NCI-H2107 (cell line): ENCODE measurements at regions not wholly inside any gene's neighbourhood (a gene's known extent, or its start where the extent isn't known, plus 50 kb on each side); places are given as distances from the start of the nearest gene placed in this dataset.

Experiments
- DNase-seq: peaks from one replicate; lab custom pipeline; 2025; lab: John Stamatoyannopoulos, UW

DNA sequence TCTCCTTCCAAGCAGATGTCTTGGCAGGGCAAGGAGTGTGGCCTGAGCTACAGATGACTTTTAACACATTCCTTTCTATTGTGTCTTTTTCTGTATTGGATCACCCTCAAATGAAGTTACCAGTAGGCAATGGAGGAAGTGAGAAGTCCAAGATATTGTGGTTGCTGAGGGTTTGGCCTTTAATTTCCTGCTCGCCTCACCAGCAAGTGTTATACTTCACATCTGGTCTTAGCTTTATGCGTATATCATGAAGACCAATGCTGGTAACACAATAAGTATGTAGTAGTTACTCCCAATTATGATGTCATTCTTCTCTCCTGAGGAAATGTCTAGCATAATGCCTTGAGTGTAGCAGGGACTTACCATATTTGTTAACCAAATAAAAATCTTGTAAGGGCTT lies 179.9 kb downstream of the ZIC1 start:
- no peak for DNase-seq

DNA sequence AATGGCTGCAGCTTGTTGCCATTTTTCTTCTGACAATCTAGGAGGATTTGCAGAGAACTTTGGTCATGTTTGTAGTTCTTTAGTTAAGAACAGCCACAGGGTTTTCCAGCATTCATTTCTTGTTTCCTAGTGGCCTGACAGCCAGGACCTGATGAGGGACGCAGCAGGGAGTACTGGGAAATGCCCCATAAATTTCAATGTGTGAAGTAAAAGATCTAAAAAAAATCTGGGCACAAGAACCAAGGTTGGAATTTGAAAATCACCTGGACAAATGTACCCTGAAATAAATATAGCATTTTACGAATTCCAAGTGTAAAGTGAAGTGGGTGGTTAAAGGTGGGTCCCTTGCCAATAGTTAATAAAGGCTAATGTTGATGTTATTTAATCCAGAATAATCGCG lies 195.0 kb downstream of the ZIC1 start:
- no peak for DNase-seq

DNA sequence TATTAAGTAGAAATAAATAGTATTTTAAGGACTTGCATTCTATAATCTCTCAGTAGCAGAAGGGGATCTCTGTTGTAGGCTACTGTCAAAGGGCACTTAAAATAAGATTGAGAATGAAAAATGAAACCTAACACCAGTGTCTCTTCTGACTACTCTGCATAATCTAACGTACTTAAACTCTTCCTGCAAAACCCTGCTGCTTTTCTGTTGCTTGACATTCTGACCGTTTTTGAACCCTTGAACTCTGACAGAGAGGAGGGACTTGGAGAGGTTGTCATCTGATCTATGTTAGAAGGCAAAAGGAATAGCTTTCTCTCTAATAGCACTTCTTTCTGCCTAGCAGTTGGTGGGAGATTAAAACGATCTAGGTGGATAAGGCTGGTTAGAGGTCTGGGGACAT lies 204.6 kb downstream of the ZIC1 start:
- no peak for DNase-seq

DNA sequence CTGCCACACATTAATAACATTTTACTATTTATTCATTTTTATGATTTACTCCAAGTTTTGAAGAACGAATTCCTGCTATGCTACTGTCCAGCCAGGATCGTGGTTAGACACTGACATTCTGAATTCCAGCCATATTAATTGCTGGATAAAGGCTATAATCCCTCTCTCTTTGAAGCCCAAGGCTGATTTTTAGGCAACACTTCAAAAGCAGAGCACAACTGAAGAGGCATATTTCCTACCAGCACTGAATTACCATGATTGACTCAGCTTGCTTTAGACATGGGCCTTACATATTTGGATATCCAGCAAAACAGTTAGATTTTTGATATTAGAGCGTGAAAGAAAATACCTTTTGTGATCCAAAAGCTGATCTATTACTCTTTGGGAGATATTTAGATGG lies 205.0 kb downstream of the ZIC1 start:
- no peak for DNase-seq

DNA sequence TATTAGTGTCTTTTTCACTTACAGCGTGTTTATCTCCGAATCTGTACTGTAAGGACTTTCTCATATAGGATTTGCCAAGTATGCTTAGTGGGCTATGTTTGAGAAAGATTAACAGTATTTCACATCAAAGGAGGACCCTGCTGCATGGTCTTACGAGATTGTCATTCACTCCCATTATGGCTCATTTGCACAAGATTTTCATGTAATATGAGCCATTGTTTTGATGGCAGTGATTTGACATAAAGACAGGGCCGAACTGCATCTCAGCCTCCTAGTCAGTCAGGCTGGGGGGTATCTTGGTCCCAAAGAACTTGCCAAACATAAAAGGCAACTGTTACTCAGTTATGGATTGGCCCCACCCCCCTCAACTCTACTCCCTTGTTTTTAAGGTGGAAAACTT lies 205.9 kb downstream of the ZIC1 start:
- no peak for DNase-seq

DNA sequence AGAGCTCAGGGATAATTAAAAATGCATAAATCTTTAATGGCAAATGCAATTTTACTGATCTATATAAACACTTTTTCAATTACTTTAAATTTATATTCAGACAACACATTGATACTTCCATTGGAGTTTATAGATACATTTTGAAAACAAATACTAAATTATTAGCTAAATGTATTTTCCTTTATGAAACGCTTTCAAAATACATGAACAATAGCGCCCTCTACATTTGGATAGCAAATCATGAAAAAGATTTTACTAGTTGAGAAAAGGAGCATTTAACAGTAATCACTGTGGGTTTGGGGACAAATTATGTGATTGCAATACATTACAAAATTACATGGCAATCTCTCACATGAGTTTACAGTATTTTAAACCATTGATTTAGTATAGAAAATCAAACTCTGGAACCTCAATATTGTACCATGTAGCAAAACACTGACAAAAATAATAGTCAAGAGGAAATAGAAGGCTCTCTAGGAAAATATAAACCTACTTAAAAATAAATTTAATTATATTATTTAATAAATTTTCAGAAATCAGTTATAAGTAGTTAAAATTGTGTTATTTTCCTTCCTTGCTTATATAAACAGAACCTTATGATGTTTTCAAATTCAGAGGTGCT lies 207.9 kb downstream of the ZIC1 start:
- DNase-seq, result no peak

DNA sequence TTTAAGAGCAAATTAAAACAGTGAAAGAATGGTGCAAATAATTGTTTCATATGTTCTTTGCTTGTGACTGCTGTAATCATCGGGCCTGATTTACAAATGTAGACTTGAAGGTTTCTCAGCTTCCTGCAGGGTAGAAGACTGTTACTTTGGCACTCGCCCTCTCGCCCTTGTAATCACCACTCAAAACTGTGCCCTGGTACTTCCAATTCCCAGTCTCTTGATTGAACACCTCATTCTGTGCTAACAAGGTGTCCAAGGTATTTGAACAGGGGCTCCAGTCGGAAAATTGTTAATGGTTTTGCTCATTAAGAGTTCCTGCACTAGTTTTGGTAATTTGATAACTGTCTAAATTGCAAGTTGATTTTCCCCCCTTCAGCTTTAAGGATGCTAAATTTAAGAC lies 209.5 kb downstream of the ZIC1 start:
- no peak for DNase-seq

DNA sequence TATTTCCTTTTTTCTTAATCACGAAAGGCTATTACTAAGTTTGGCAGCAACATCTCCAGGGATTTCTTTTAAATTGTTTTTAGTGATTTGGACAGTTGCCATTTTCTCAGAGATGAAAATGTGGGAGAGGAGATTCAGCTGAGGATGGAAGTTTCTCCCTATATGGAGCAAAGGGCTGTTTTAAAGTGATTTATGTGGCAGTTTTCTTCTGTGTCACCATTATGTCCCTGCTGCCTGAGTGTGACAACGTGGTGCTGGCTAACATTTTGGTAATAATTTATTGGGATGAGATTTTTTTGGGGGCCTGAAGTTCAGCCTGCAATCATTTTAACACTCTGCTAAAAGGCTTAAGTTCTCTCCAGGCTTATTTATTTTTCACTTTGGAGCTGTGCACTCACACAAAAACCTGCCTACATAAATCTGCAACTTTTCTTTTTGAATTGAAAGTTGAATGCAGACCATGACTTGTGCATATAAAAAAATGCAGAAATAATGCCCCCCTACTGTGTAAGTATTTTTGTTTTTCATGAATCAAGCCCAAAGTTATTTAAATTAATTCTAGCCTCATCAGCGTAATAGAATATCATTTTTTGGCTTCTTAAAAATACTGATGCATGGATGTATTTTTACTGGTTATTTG lies 210.9 kb downstream of the ZIC1 start:
- no peak for DNase-seq

DNA sequence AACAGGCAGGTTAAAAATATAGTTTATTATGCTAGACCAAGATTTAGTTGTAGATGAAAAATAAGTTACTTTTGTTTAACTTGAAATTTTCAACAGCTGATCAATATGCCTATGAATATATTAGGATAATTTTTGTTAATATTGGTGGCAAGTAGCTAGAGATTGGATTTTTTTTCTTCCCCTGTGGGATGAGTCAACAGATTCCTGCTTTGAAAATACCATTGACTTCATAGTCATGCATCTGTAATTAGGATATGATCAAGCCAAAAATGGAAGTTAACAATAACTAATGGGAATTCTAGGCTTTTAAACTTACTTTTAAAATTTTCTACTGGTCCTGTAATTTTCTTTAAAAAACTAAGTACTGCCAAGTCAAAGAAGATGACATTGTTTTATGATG lies 211.7 kb downstream of the ZIC1 start:
- no peak for DNase-seq

DNA sequence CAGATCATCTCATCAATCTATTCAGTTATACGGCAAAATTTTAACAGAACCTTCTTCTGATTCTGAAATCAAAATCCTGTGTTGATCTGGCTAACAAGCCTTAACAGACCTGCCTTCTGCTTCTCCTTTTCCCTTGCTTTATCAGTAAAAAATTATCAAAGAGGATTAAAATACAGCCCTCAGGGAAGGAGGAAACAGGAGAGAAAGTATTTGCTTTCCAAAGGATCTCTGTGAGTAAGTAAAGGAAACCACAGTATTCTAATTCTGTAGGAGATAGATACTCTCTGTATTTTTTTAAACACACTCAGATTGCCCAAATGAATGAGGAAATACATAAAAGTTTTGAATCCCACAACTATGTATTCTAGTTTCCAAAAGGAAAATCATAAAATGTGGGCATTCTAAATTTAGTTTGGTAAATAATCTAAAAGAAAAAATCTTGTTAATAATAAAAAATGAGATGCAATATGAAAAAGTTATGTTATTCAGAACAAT lies 221.8 kb downstream of the ZIC1 start:
- DNase-seq, result no peak

DNA sequence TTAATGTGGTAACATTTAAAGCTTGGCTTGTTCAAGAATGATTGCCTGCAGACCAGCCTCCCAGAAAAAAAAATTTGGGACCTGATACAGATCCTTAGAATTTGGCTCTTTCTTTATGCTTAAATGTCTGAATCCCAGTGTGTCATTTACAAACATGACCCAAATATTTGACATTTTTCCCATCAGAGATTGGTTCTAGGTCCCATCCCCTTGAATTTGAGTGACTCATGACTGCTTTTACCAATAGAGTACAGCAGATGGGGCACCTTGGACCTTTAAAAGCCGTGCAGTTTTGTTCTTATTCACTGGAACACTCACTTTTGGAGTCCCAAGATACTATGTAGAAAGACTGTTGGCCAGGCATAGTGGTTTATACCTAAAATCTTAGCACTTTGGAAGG lies 231.6 kb downstream of the ZIC1 start:
- no peak for DNase-seq

DNA sequence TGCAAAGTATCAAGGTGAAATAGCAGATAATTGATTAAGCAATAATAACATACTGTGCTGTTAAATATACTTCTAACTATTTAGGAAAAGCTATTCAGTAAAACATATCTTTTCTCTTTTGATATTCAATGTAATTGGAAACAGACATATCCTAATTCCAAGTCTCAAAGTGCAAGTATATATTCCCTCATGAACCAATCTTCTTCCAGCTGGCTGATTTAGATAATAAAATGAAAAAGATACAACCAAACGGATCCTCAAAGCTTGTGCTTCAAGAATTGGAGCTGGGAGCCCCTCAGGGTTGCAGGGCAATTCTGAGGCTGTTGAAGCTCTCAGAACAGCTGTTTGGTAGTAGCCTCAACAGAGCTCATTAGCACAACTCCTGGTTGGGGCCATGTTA lies 236.6 kb downstream of the ZIC1 start:
- DNase-seq, result no peak

DNA sequence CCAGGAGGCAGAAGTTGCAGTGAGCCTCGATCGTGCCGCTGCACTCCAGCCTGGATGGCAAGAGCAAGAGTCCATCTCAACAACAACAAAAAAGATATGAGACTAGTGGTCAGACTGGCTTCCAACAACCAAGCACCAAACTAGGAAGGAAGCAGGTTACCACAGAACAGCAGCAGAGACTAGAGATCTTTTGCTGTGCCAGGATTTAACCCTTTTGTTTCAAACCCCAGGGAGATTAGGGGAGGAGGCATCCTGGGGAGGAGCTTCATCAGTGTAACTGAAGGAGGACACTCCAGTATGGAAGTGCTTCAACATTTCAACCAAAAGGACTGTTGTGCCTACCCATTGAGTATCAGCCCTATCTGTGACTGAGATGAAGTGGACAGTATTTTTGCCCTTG lies 240.3 kb downstream of the ZIC1 start:
- DNase-seq, result no peak

DNA sequence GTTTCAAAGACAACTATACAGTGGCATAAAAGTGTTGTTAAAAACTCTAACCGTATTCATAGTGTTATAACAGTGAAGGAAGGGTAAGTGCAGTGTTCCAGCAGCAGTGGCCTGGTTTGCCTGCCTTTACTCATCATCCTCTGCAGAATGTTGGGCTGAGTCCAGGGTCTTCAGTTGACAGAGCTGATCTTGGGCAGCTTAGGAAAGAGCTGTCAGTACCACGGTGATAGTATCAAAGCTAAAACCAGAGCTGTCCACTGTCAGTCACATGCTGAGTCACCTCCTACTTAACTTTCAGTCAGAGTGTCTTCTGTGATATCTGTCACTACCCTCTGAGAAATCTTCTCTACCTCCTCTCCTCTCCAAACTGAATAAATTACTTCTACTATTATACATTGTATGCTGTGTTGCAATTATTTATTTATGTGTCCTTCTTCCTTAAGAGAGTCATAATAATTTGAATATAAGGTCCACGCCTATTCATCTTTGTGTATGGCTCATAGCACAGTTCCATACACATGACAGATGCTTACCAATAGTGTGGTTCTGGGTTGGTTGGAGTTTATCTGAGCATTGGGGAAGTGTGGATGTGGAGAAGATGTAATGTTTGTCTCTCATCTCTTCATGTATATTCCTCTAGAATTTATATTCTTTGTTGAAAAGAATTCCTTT lies 242.1 kb downstream of the ZIC1 start:
- DNase-seq, result no peak

DNA sequence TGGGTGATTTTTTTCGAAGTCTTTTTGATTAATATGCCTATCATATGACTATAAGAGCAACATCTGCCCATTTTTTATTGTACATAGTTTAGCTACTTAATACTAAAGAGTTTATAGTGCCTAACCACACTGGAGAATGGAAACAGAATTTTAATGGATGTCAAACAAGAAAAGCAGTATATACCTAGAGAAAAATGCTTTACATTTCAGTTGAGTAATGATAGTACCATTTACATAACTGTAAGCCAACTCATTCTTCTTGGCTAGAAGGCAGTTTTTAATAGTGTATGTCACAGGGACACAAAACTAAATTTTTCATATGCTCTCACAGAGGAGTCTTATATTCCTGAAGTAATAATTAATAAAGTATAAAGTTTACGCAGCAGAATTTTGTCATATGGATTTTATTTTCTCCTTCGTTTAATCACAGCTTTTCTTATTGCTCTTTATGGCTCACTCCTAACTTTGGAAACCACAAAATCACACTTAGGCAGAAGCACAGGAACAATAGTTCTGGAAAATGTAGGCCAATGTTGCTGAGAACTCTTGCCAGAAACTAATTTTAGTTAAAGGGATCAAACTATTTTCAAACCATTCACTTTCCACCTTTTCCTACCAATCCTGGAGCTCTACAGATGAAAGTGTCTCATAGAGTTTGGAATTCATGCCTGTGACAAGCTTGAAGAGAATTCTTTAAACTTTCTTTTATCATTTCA lies 243.6 kb downstream of the ZIC1 start:
- DNase-seq, result no peak

DNA sequence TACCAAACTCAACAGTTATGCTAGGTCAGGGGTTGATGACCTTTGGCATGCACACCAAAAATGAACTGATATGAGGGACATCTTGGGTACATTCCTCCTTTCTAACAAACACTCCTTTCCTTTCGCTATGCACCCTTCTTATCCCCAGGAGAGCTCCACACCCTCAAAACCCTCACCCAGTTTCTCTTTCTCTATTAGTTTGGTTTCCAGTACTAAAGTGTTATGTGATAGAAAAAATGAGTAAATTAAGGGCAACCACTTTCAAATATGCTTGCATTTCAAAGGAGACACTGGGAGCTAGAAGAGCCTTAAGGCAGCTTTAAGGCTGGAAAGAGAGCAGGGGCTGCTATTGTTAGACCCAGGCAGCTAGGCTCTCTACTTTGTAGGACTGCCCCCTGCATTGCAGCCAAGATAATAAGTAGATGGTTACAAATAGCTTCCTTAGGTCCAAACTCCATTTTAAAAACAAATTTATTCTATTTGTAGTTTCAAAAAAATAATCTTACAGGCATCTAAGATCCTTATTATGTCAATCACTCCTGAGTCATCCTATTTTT lies 244.3 kb downstream of the ZIC1 start:
- DNase-seq, result no peak

DNA sequence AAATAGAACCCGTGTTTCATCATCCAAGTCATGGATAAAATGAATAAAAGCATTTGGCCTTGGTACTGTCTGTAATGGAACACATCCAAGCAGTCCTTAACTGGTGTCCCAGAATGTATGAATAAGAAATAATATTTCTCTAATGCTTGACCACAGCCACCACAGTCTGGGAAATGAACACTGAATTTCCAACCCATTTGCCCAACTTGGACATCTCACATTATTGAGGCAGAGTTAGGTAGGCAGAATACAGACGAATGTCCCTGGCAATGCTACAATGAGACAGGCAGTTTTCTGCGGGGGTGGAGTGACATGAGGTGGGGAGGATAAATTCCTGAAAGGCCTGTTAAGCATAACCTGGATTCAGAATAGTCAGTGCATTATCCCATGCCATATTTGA lies 245.7 kb downstream of the ZIC1 start:
- DNase-seq, result no peak

DNA sequence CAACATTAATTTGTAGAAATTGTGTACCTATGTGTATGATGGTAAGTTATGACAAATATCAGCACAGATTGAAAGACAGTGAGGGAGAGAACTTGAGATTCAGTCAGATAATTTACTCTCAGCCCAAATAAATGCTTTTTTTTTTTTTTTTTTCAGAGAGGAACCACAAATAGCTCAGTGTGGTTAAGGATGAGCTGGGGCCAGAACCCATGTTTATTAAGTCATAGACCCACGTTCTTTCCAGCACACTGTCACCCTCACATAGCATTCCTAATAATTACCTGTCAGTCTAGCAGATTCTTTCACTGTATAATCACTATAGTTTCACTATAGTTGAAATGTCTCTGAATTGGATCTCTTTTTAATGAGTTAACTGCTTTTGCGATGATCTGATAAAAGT lies 246.1 kb downstream of the ZIC1 start:
- DNase-seq, result no peak

DNA sequence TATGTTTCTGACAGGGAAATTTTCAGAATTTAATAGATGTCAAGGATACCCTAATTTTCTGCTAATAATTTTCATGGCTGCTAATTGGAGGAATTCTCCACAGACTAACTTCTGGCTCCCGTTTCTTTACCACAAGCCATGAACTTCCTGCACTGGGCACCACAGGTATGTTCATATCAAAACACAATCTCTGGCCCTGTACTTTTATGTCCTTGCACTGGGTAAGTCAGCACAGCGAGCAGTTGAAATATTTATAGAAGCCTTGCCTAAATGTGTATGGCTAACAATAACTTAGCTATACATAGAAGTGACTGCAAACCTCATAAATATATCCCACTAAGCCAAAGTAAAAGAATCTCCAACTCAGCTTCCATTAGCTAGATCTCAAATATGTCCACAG lies 246.9 kb downstream of the ZIC1 start:
- DNase-seq, result no peak

DNA sequence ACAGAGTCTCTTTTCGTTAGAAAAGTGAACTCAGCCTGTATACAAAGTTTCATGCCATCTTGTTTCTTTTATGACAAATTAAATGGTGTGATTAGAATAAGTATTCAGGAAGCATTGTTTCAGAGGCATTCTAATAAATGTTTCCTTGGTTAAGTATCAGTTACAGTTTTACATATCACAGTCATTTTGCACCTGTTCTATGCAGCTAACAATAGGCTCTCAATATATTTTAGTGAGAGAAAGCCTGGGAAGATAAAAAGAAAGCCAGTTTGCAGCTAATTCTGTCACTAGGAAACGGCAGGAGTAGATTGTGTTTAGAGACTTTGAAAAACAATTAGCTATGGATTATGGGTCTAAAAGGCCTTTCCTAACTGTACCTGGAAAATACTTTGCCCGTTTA lies 252.8 kb downstream of the ZIC1 start:
- DNase-seq, result no peak

DNA sequence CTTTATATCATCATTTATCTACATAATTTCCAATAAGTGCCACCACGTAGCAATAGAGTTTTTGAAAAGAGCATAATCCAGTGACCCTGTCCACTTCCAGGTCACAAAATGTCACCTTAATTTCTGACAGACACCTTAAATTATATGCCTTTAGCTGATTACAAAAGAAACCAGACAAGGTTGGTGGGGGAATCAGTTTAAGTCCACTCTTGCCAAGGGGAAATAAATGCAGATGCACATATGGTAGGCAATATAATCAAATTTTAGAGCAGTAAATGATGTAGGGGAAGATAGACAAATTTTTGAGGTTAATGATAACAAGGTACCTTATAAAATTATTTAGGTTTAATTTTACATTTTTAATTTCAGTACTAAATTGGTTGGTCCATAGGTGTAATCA lies 253.5 kb downstream of the ZIC1 start:
- DNase-seq, result no peak

DNA sequence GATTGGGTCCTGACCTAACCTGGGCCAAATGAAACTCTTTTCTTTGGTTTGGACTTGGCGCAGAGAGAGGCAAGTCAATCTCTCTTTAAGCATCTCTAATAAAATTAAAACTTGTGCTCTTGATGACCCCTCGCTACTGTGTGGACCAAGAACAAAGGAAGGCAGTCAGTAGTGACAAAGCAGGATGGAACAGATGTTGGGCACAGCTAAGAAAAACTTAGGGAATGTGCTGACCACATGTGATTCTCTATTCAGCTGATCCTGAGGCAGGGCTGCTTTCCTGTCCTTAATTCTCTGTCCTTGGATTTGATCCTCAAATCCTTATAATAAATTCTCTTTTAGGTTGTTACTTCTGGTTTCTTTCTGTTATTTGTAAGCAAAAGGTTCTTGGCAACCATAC lies 259.9 kb downstream of the ZIC1 start:
- no peak for DNase-seq

DNA sequence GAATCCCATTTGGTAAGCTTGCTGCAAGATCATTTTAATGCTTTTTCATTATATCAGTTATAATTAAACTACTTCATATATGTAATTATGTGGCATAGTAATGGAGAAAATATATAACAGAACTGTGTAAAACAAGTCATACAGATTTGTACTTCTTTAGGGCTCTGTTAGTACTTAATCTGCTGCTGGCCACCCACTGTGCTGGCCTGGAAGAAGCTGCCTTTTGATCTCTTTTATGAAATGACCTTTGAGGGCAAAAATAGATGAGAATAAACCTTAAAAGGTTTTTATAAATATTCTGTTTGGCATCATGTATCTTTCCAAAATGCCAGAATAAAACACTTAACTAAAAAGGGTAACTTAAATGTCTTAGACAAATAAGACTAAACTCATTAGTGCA lies 262.9 kb downstream of the ZIC1 start:
- DNase-seq, result no peak
